22Rv1 (cell line): ENCODE measurements at regions not wholly inside any gene's neighbourhood (a gene's known extent, or its start where the extent isn't known, plus 50 kb on each side); places are given as distances from the start of the nearest gene placed in this dataset.

Experiments
- CTCF ChIP-seq: fragments of 450-650 bp; IDR thresholded peaks from 2 replicates; pipeline ENCODE4 v1.5.1; 2017; ENCODE audit warnings: mild to moderate bottlenecking
- ZFX ChIP-seq: fragments of 450-650 bp; IDR thresholded peaks from 2 replicates; pipeline ENCODE4 v1.6.1; 2017; ENCODE audit warnings: antibody characterized with exemption, borderline replicate concordance

- no peak for TF ChIP-seq CTCF
- TF ChIP-seq ZFX, result no peak
Observed at GRCh38 chr5:1720396-1721110, 79.1 kb downstream of the MRPL36 start.
